ENCODE measurements at regions not wholly inside any gene's neighbourhood (a gene's known extent, or its start where the extent isn't known, plus 50 kb on each side); places are given as distances from the start of the nearest gene placed in this dataset.

- TF ChIP-seq, protein P1, sequence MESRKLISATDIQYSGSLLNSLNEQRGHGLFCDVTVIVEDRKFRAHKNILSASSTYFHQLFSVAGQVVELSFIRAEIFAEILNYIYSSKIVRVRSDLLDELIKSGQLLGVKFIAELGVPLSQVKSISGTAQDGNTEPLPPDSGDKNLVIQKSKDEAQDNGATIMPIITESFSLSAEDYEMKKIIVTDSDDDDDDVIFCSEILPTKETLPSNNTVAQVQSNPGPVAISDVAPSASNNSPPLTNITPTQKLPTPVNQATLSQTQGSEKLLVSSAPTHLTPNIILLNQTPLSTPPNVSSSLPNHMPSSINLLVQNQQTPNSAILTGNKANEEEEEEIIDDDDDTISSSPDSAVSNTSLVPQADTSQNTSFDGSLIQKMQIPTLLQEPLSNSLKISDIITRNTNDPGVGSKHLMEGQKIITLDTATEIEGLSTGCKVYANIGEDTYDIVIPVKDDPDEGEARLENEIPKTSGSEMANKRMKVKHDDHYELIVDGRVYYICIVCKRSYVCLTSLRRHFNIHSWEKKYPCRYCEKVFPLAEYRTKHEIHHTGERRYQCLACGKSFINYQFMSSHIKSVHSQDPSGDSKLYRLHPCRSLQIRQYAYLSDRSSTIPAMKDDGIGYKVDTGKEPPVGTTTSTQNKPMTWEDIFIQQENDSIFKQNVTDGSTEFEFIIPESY (IDR thresholded peaks at IDR 0.05; ENCODE audit: extremely low read depth, insufficient replicate concordance, low read length) = no peak
- TF ChIP-seq, protein P2, sequence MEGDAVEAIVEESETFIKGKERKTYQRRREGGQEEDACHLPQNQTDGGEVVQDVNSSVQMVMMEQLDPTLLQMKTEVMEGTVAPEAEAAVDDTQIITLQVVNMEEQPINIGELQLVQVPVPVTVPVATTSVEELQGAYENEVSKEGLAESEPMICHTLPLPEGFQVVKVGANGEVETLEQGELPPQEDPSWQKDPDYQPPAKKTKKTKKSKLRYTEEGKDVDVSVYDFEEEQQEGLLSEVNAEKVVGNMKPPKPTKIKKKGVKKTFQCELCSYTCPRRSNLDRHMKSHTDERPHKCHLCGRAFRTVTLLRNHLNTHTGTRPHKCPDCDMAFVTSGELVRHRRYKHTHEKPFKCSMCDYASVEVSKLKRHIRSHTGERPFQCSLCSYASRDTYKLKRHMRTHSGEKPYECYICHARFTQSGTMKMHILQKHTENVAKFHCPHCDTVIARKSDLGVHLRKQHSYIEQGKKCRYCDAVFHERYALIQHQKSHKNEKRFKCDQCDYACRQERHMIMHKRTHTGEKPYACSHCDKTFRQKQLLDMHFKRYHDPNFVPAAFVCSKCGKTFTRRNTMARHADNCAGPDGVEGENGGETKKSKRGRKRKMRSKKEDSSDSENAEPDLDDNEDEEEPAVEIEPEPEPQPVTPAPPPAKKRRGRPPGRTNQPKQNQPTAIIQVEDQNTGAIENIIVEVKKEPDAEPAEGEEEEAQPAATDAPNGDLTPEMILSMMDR (IDR thresholded peaks at IDR 0.05 in 2 of 3, conservative IDR thresholded peaks at IDR 0.05 in 1 of 3; ENCODE audit: borderline replicate concordance in 1 of 3, insufficient read depth in 1 of 3, low read depth in 2 of 3, low read length in 2 of 3) = peak in 1 of 3 experiments; percentile 20; a peak in 1 of 6 replicates
- TF ChIP-seq ZFX (IDR thresholded peaks at IDR 0.05) (no peak), JUND (IDR thresholded peaks at IDR 0.05) (no peak), EGR1 (IDR thresholded peaks at IDR 0.05; ENCODE audit: low read depth) (no peak), POLR2A (IDR thresholded peaks at IDR 0.05; ENCODE audit: borderline replicate concordance, extremely low read depth, insufficient read depth, insufficient read length) (no peak)
Observed at GRCh38 chrX:66731398-66731797, 92.5 kb upstream of the EDA2R start.

All from HCT116 (cell line).